Mesothelial cell of epicardium (in vitro differentiated cells): ENCODE measurements at regions not wholly inside any gene's neighbourhood (a gene's known extent, or its start where the extent isn't known, plus 50 kb on each side); places are given as distances from the start of the nearest gene placed in this dataset.

Experiments
- DNase-seq, 2 experiments: peaks; one replicate each; pipeline ENCODE4 v3.0.0; 2021; ENCODE audit warnings: low spot score in 2 of 2; ENCODE audit not compliant: unreplicated experiment in 2 of 2
- H3K27ac Mint-ChIP-seq: 2 replicates; pipeline ENCODE4 v1.8.0; 2021; ENCODE audit warnings: mixed read lengths
- H3K27me3 Mint-ChIP-seq: 2 replicates; pipeline ENCODE4 v1.8.0; 2021; ENCODE audit warnings: low read depth, mixed read lengths
- H3K36me3 Mint-ChIP-seq: 2 replicates; pipeline ENCODE4 v1.8.0; 2021; ENCODE audit warnings: mixed read lengths
- H3K4me1 Mint-ChIP-seq: 2 replicates; pipeline ENCODE4 v1.8.0; 2021; ENCODE audit warnings: mixed read lengths
- H3K4me3 Mint-ChIP-seq: 2 replicates; pipeline ENCODE4 v1.8.0; 2021; ENCODE audit warnings: mild to moderate bottlenecking, moderate library complexity, mixed read lengths
- H3K9me3 Mint-ChIP-seq: 2 replicates; pipeline ENCODE4 v1.8.0; 2021; ENCODE audit warnings: mixed read lengths
- TF ChIP-seq, protein P1 (sequence below): fragments of 200-600 bp; sonication (generic); IDR thresholded peaks from one replicate; pipeline ENCODE4 v1.5.0; 2021; ENCODE audit warnings: antibody characterized with exemption; ENCODE audit not compliant: unreplicated experiment

DNA sequence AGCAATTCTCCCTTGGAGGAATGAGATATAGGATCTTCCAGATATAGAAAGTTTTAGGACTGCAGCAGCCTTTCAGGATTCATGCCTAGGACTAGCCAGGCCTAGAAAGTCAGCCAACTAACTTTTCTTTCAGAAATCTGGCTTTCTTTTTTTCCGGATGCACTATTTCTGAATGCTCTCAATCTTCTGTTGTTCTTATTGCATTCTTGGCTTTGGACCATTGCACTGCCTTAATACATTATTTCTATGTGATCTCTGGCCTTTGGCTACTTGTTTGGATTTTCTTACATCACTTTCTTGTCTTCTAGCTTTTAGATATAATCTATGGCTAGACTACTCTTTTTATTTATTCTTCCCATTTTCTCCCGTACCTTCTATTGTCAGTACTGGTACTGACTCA is 813.1 kb upstream of the HTR2C start:
- no peaks in the 10 kb centered on the region for H3K36me3 Mint-ChIP-seq
- H3K9me3 Mint-ChIP-seq, result no peaks in the 10 kb centered on the region
- TF ChIP-seq, protein P1, sequence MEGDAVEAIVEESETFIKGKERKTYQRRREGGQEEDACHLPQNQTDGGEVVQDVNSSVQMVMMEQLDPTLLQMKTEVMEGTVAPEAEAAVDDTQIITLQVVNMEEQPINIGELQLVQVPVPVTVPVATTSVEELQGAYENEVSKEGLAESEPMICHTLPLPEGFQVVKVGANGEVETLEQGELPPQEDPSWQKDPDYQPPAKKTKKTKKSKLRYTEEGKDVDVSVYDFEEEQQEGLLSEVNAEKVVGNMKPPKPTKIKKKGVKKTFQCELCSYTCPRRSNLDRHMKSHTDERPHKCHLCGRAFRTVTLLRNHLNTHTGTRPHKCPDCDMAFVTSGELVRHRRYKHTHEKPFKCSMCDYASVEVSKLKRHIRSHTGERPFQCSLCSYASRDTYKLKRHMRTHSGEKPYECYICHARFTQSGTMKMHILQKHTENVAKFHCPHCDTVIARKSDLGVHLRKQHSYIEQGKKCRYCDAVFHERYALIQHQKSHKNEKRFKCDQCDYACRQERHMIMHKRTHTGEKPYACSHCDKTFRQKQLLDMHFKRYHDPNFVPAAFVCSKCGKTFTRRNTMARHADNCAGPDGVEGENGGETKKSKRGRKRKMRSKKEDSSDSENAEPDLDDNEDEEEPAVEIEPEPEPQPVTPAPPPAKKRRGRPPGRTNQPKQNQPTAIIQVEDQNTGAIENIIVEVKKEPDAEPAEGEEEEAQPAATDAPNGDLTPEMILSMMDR, result no peak
- DNase-seq, result no peak
- H3K27ac Mint-ChIP-seq, result no peak overlapping the region
- no peak overlapping the region for H3K4me3 Mint-ChIP-seq
- H3K27me3 Mint-ChIP-seq, result no peaks in the 10 kb centered on the region
- peaks cover 38% of the 10 kb centered on the region for H3K4me1 Mint-ChIP-seq

DNA sequence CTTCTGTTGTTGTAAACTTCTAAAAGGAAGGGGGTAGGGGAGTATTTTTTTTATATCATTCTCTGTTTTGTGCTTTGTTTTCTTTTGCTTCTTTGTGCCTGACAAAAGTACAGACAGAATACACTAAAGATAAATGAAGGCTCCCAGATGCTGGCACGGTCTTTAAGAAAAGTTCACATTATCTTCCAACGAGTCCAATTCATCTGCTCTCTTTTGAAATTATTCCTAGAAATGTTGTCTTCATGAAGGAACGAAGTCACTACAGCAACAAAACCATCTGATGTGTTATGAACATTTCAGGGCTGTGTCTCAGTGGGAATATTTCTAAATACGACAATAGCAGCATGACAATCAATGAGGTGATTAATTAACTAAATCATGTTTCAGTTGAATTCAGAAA is 813.8 kb upstream of the HTR2C start:
- TF ChIP-seq, protein P1, result no peak
- DNase-seq, result no peak
- H3K9me3 Mint-ChIP-seq, result no peaks in the 10 kb centered on the region
- peak overlapping the region; percentile 28 for H3K27ac Mint-ChIP-seq
- peaks cover 31% of the 10 kb centered on the region for H3K4me1 Mint-ChIP-seq
- no peaks in the 10 kb centered on the region for H3K36me3 Mint-ChIP-seq
- H3K27me3 Mint-ChIP-seq, result no peaks in the 10 kb centered on the region
- H3K4me3 Mint-ChIP-seq, result no peak overlapping the region

DNA sequence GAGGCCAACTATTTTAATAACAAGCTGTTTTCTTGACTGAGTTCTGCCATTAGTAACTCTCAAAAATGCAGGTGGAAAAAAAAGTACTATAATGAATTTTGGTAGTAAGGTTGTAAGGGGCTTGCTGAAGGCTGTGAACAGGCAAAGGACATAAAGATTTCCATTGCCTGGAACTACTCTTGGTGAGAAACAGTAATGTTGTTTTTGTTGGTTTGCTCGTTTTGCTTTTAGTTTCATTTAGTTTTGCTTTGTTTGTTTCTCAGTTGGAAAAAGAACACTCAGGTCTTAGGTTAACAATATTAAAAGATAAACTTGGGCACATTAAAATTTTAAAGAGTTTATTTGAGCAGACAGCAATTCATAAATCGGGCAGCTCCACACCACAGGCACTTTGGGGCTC is 824.5 kb upstream of the HTR2C start:
- no peak overlapping the region for H3K4me3 Mint-ChIP-seq
- peaks cover 6% of the 10 kb centered on the region for H3K4me1 Mint-ChIP-seq
- H3K27ac Mint-ChIP-seq, result no peak overlapping the region
- H3K36me3 Mint-ChIP-seq, result no peaks in the 10 kb centered on the region
- TF ChIP-seq, protein P1, result no peak
- H3K27me3 Mint-ChIP-seq, result no peaks in the 10 kb centered on the region
- peaks cover 27% of the 10 kb centered on the region for H3K9me3 Mint-ChIP-seq
- no peak for DNase-seq

DNA sequence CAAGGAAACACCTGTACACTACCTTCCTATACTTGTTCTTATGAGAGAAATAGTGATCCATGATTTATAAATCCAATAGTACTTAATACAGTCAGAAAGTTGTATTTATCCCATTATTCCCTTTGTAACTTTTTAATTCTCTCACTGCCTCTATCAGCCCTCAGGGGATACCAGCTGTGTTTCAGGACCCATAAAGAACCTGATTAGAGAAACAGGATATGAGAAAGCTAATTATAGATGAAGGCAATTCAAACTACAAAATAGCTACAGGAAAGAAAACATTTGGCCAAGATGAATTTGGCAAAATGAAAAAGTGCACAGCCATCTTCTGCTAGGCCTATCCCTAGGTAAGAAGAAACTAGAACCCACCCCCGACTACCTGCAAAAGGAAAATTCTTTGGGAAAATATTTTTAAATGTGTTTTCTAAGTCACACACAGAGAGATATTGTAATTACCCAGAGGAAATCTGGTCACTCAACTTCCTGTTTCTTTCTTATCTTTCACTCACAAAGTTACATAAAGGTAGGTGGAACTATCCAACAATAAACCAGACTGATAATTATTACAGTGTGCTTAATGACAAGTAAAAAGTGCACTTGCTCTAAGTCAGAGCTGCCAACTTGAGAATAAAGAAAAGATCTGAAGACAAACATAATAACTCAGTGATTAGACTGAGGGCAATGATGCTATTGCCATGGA is 836.5 kb upstream of the HTR2C start:
- peaks cover 4% of the 10 kb centered on the region for H3K9me3 Mint-ChIP-seq
- no peak for DNase-seq
- no peaks in the 10 kb centered on the region for H3K4me1 Mint-ChIP-seq
- H3K36me3 Mint-ChIP-seq, result no peaks in the 10 kb centered on the region
- H3K4me3 Mint-ChIP-seq, result no peak overlapping the region
- TF ChIP-seq, protein P1, result no peak
- no peak overlapping the region for H3K27ac Mint-ChIP-seq
- H3K27me3 Mint-ChIP-seq, result no peaks in the 10 kb centered on the region

DNA sequence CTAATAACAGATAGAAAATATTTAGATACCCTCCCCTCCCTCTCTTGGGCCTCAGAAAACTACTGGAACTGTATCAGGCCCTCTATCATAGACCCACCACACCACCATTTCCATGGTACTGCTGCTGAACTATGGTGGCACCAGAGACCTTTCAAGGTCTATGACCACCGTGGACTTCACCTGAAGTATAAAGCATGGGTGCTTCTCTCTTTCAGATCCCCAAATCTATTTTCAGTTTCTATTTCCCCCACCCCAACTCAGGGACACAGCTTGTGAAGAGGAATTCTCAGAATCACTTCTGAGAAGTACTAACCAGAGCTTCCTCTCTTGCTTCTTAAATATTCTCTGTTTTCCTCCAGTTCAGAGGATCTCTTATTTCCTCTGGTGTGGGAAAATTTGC is 840.8 kb upstream of the HTR2C start:
- Mint-ChIP-seq H3K4me1 (peaks cover 10% of the 10 kb centered on the region), H3K27me3 (no peaks in the 10 kb centered on the region), H3K4me3 (no peak overlapping the region), H3K36me3 (no peaks in the 10 kb centered on the region), H3K27ac (no peak overlapping the region), H3K9me3 (no peaks in the 10 kb centered on the region)
- TF ChIP-seq, protein P1, result no peak
- DNase-seq, result no peak

DNA sequence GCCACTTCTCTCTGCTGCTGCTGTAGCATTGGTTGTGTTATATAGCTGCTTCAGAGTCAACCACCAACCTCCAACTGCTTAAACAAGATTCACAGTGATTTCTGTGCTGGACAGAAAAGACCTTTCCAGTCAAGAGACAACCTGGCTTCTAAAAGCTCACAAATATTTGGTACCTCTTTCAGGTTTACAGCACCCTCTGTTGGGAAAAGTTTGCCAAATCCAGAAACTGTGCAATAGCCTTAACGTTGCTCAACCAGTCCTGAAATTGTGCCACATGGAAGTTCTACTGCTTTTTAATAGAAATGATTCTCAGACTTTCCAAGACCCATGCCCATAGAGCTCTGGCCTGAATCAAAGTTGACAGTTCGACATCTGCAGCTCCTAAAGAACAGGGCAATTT is 842.1 kb upstream of the HTR2C start:
- peak overlapping the region; percentile 74 for H3K27ac Mint-ChIP-seq
- TF ChIP-seq, protein P1, result no peak
- H3K4me3 Mint-ChIP-seq, result no peak overlapping the region
- H3K27me3 Mint-ChIP-seq, result no peaks in the 10 kb centered on the region
- no peaks in the 10 kb centered on the region for H3K36me3 Mint-ChIP-seq
- no peak for DNase-seq
- no peaks in the 10 kb centered on the region for H3K9me3 Mint-ChIP-seq
- peaks cover 10% of the 10 kb centered on the region for H3K4me1 Mint-ChIP-seq
